ENCODE measurements at regions not wholly inside any gene's neighbourhood (a gene's known extent, or its start where the extent isn't known, plus 50 kb on each side); places are given as distances from the start of the nearest gene placed in this dataset.

GRCh38 chr9:12889402-12890106 lies 114.7 kb downstream of the LURAP1L start:
- Histone ChIP-seq H3K36me3 (ENCODE audit: insufficient read depth, low read length) (no peaks in the 10 kb centered on the region), H3K4me1 (ENCODE audit: insufficient read depth, low read length) (no peaks in the 10 kb centered on the region), H3K4me3 (ENCODE audit: low read length) (no peak overlapping the region), H3K9me3 (ENCODE audit: low read length) (no peaks in the 10 kb centered on the region), H3K27me3 (ENCODE audit: insufficient read depth, low read length, poor library complexity, severe bottlenecking) (no peaks in the 10 kb centered on the region), H3K27ac (ENCODE audit: low read depth, low read length) (no peak overlapping the region)
- DNase-seq, result no peak
- no peak overlapping the region for H3K27ac Mint-ChIP-seq
- peaks cover 0 to 1% of the 10 kb centered on the region in 2 donors for H3K27me3 Mint-ChIP-seq
- H3K4me3 Mint-ChIP-seq, result no peak overlapping the region
- peaks cover 8 to 43% (median 28%) of the 10 kb centered on the region in 5 donors for H3K9me3 Mint-ChIP-seq
- no peaks in the 10 kb centered on the region for H3K36me3 Mint-ChIP-seq
- ChIA-PET POLR2A (no interaction called here), CTCF (no interaction called here)
- no peaks in the 10 kb centered on the region for H3K4me1 Mint-ChIP-seq

- H3K27me3 ChIP-seq (ENCODE audit: insufficient read depth, low read length, poor library complexity, severe bottlenecking), result no peaks in the 10 kb centered on the region
- no peaks in the 10 kb centered on the region for H3K4me1 ChIP-seq (ENCODE audit: insufficient read depth, low read length)
- Mint-ChIP-seq H3K27ac (no peak overlapping the region), H3K4me1 (no peaks in the 10 kb centered on the region), H3K4me3 (no peak overlapping the region), H3K9me3 (peaks cover 10 to 49% (median 26%) of the 10 kb centered on the region in 5 donors), H3K36me3 (no peaks in the 10 kb centered on the region), H3K27me3 (peaks cover 0 to 1% of the 10 kb centered on the region in 2 donors)
- ChIA-PET CTCF (no interaction called here), POLR2A (no interaction called here)
- DNase-seq, result no peak
- no peak overlapping the region for H3K4me3 ChIP-seq (ENCODE audit: low read length)
- no peak overlapping the region for H3K27ac ChIP-seq (ENCODE audit: low read depth, low read length)
- H3K9me3 ChIP-seq (ENCODE audit: low read length), result no peaks in the 10 kb centered on the region
- H3K36me3 ChIP-seq (ENCODE audit: insufficient read depth, low read length), result no peaks in the 10 kb centered on the region
Observed at GRCh38 chr9:12891588-12891987, 116.8 kb downstream of the LURAP1L start.

- no peaks in the 10 kb centered on the region for H3K27me3 ChIP-seq (ENCODE audit: insufficient read depth, low read length, poor library complexity, severe bottlenecking)
- H3K36me3 Mint-ChIP-seq, result no peaks in the 10 kb centered on the region
- H3K9me3 ChIP-seq (ENCODE audit: low read length), result peaks cover 4% of the 10 kb centered on the region
- H3K4me1 Mint-ChIP-seq, result no peaks in the 10 kb centered on the region
- ChIA-PET CTCF (no interaction called here), POLR2A (no interaction called here)
- no peak overlapping the region for H3K27ac ChIP-seq (ENCODE audit: low read depth, low read length)
- H3K4me3 ChIP-seq (ENCODE audit: low read length), result no peak overlapping the region
- no peaks in the 10 kb centered on the region for H3K36me3 ChIP-seq (ENCODE audit: insufficient read depth, low read length)
- no peaks in the 10 kb centered on the region for H3K4me1 ChIP-seq (ENCODE audit: insufficient read depth, low read length)
- no peaks in the 10 kb centered on the region for H3K27me3 Mint-ChIP-seq
- H3K9me3 Mint-ChIP-seq, result peaks cover 18 to 50% (median 22%) of the 10 kb centered on the region in 5 donors
- H3K4me3 Mint-ChIP-seq, result no peak overlapping the region
- DNase-seq, result no peak
- H3K27ac Mint-ChIP-seq, result no peak overlapping the region
Observed at GRCh38 chr9:12903316-12903715, 128.5 kb downstream of the LURAP1L start.

GRCh38 chr9:12904261-12905000 lies 129.6 kb downstream of the LURAP1L start:
- Mint-ChIP-seq H3K36me3 (no peaks in the 10 kb centered on the region), H3K27ac (no peak overlapping the region), H3K4me3 (no peak overlapping the region), H3K4me1 (no peaks in the 10 kb centered on the region), H3K27me3 (no peaks in the 10 kb centered on the region), H3K9me3 (peaks cover 14 to 43% (median 17%) of the 10 kb centered on the region in 5 donors)
- DNase-seq, result no peak
- H3K4me1 ChIP-seq (ENCODE audit: insufficient read depth, low read length), result no peaks in the 10 kb centered on the region
- no peak overlapping the region for H3K27ac ChIP-seq (ENCODE audit: low read depth, low read length)
- H3K4me3 ChIP-seq (ENCODE audit: low read length), result no peak overlapping the region
- POLR2A ChIA-PET, result no interaction called here
- no peaks in the 10 kb centered on the region for H3K27me3 ChIP-seq (ENCODE audit: insufficient read depth, low read length, poor library complexity, severe bottlenecking)
- peaks cover 2% of the 10 kb centered on the region for H3K9me3 ChIP-seq (ENCODE audit: low read length)
- H3K36me3 ChIP-seq (ENCODE audit: insufficient read depth, low read length), result no peaks in the 10 kb centered on the region
- CTCF ChIA-PET, result no interaction called here

GRCh38 chr9:12906646-12907045 lies 131.8 kb downstream of the LURAP1L start:
- ChIA-PET POLR2A (no interaction called here), CTCF (no interaction called here)
- Mint-ChIP-seq H3K27me3 (no peaks in the 10 kb centered on the region), H3K36me3 (no peaks in the 10 kb centered on the region), H3K27ac (no peak overlapping the region), H3K9me3 (peaks cover 8 to 33% (median 19%) of the 10 kb centered on the region in 5 donors), H3K4me3 (no peak overlapping the region), H3K4me1 (no peaks in the 10 kb centered on the region)
- H3K4me1 ChIP-seq (ENCODE audit: insufficient read depth, low read length), result no peaks in the 10 kb centered on the region
- no peaks in the 10 kb centered on the region for H3K9me3 ChIP-seq (ENCODE audit: low read length)
- DNase-seq, result no peak
- H3K4me3 ChIP-seq (ENCODE audit: low read length), result no peak overlapping the region
- no peaks in the 10 kb centered on the region for H3K27me3 ChIP-seq (ENCODE audit: insufficient read depth, low read length, poor library complexity, severe bottlenecking)
- no peak overlapping the region for H3K27ac ChIP-seq (ENCODE audit: low read depth, low read length)
- H3K36me3 ChIP-seq (ENCODE audit: insufficient read depth, low read length), result no peaks in the 10 kb centered on the region

GRCh38 chr9:12908895-12909294 lies 134.1 kb downstream of the LURAP1L start:
- no peaks in the 10 kb centered on the region for H3K36me3 ChIP-seq (ENCODE audit: insufficient read depth, low read length)
- Mint-ChIP-seq H3K27ac (no peak overlapping the region), H3K9me3 (peaks cover 0 to 22% (median 11%) of the 10 kb centered on the region in 5 donors), H3K36me3 (no peaks in the 10 kb centered on the region), H3K4me1 (no peaks in the 10 kb centered on the region), H3K4me3 (no peak overlapping the region), H3K27me3 (no peaks in the 10 kb centered on the region)
- no peak for DNase-seq
- H3K4me1 ChIP-seq (ENCODE audit: insufficient read depth, low read length), result no peaks in the 10 kb centered on the region
- no peaks in the 10 kb centered on the region for H3K9me3 ChIP-seq (ENCODE audit: low read length)
- no peak overlapping the region for H3K4me3 ChIP-seq (ENCODE audit: low read length)
- POLR2A ChIA-PET, result no interaction called here
- no peak overlapping the region for H3K27ac ChIP-seq (ENCODE audit: low read depth, low read length)
- CTCF ChIA-PET, result no interaction called here
- H3K27me3 ChIP-seq (ENCODE audit: insufficient read depth, low read length, poor library complexity, severe bottlenecking), result no peaks in the 10 kb centered on the region

GRCh38 chr9:12915366-12915954 lies 140.6 kb downstream of the LURAP1L start:
- H3K36me3 Mint-ChIP-seq, result no peaks in the 10 kb centered on the region
- no peaks in the 10 kb centered on the region for H3K36me3 ChIP-seq (ENCODE audit: insufficient read depth, low read length)
- H3K27me3 ChIP-seq (ENCODE audit: insufficient read depth, low read length, poor library complexity, severe bottlenecking), result no peaks in the 10 kb centered on the region
- no peak overlapping the region for H3K4me3 Mint-ChIP-seq
- peaks cover 2 to 29% (median 6%) of the 10 kb centered on the region in 5 donors for H3K9me3 Mint-ChIP-seq
- no peaks in the 10 kb centered on the region for H3K9me3 ChIP-seq (ENCODE audit: low read length)
- no peaks in the 10 kb centered on the region for H3K27me3 Mint-ChIP-seq
- H3K27ac ChIP-seq (ENCODE audit: low read depth, low read length), result no peak overlapping the region
- H3K27ac Mint-ChIP-seq, result no peak overlapping the region
- ChIA-PET CTCF (no interaction called here), POLR2A (no interaction called here)
- H3K4me1 Mint-ChIP-seq, result no peaks in the 10 kb centered on the region
- H3K4me3 ChIP-seq (ENCODE audit: low read length), result no peak overlapping the region
- H3K4me1 ChIP-seq (ENCODE audit: insufficient read depth, low read length), result no peaks in the 10 kb centered on the region
- DNase-seq, result no peak

- no peaks in the 10 kb centered on the region for H3K27me3 ChIP-seq (ENCODE audit: insufficient read depth, low read length, poor library complexity, severe bottlenecking)
- H3K4me3 ChIP-seq (ENCODE audit: low read length), result no peak overlapping the region
- CTCF ChIA-PET, result no interaction called here
- Mint-ChIP-seq H3K4me1 (no peaks in the 10 kb centered on the region), H3K27ac (no peak overlapping the region), H3K27me3 (no peaks in the 10 kb centered on the region), H3K4me3 (no peak overlapping the region), H3K36me3 (no peaks in the 10 kb centered on the region), H3K9me3 (peaks cover 0 to 29% (median 6%) of the 10 kb centered on the region in 5 donors)
- DNase-seq, result no peak
- no peaks in the 10 kb centered on the region for H3K9me3 ChIP-seq (ENCODE audit: low read length)
- H3K4me1 ChIP-seq (ENCODE audit: insufficient read depth, low read length), result no peaks in the 10 kb centered on the region
- no peaks in the 10 kb centered on the region for H3K36me3 ChIP-seq (ENCODE audit: insufficient read depth, low read length)
- no peak overlapping the region for H3K27ac ChIP-seq (ENCODE audit: low read depth, low read length)
- POLR2A ChIA-PET, result no interaction called here
Observed at GRCh38 chr9:12916042-12916441, 141.2 kb downstream of the LURAP1L start.
